HUES48 (cell line): ENCODE measurements at regions not wholly inside any gene's neighbourhood (a gene's known extent, or its start where the extent isn't known, plus 50 kb on each side); places are given as distances from the start of the nearest gene placed in this dataset.

Experiments used
- H3K27ac ChIP-seq: one replicate; pipeline ENCODE4 v1.7.0; 2013; ENCODE audit warnings: low read depth, low read length, inconsistent platforms
- H3K27me3 ChIP-seq: 2 replicates; pipeline ENCODE4 v1.6.1; 2013; ENCODE audit warnings: mild to moderate bottlenecking, low read length; ENCODE audit not compliant: control insufficient read depth, insufficient read depth
- H3K36me3 ChIP-seq: 2 replicates; pipeline ENCODE4 v1.6.1; 2013; ENCODE audit warnings: low read length; ENCODE audit not compliant: control insufficient read depth, insufficient read depth
- H3K4me1 ChIP-seq: 2 replicates; pipeline ENCODE4 v1.6.1; 2013; ENCODE audit warnings: mild to moderate bottlenecking, low read length; ENCODE audit not compliant: control insufficient read depth, insufficient read depth
- H3K4me3 ChIP-seq: 2 replicates; pipeline ENCODE4 v1.5.1; 2013; ENCODE audit warnings: mild to moderate bottlenecking, low read depth, low read length
- H3K9ac ChIP-seq: 2 replicates; pipeline ENCODE4 v1.6.1; 2013; ENCODE audit warnings: mild to moderate bottlenecking, low read depth, low read length, moderate library complexity
- H3K9me3 ChIP-seq: 2 replicates; pipeline ENCODE4 v1.6.1; 2013; ENCODE audit warnings: low read length; ENCODE audit not compliant: control insufficient read depth, insufficient read depth

DNA sequence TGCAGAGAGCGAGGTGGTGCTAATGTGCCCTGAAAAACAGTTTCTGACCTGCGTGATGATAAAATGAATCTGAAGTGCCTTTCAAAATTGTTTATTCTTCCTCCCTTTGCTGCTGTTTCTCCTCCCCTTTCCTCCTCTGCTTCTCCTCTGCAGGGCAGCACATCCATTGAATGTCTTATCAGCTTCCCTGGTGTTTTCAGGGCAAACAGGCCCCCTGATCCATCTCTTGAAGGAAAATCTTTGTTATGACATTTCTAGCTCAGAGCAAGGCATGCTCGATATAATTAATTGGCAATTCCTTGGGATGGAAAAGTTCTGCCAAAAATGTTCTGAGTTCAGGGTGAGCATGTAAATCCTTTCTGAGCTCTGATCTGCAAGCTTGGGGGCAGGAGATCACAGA is 364.2 kb upstream of the ZNF32 start:
- no peak overlapping the region for H3K4me3 ChIP-seq
- H3K36me3 ChIP-seq: no peaks in the 10 kb centered on the region
- no peaks in the 10 kb centered on the region for H3K4me1 ChIP-seq
- no peak overlapping the region for H3K27ac ChIP-seq
- no peaks in the 10 kb centered on the region for H3K9me3 ChIP-seq
- no peak overlapping the region for H3K9ac ChIP-seq
- no peaks in the 10 kb centered on the region for H3K27me3 ChIP-seq

GRCh38 chr10:44011603-44011981 is 362.9 kb upstream of the ZNF32 start:
- Histone ChIP-seq H3K4me3 (no peak overlapping the region), H3K36me3 (no peaks in the 10 kb centered on the region), H3K27me3 (no peaks in the 10 kb centered on the region), H3K9ac (no peak overlapping the region), H3K4me1 (no peaks in the 10 kb centered on the region), H3K9me3 (no peaks in the 10 kb centered on the region), H3K27ac (no peak overlapping the region)

GRCh38 chr10:44010873-44011602 is 362.4 kb upstream of the ZNF32 start:
- Histone ChIP-seq H3K9ac (no peak overlapping the region), H3K36me3 (no peaks in the 10 kb centered on the region), H3K27ac (no peak overlapping the region), H3K4me1 (no peaks in the 10 kb centered on the region), H3K4me3 (no peak overlapping the region), H3K9me3 (no peaks in the 10 kb centered on the region), H3K27me3 (no peaks in the 10 kb centered on the region)

DNA sequence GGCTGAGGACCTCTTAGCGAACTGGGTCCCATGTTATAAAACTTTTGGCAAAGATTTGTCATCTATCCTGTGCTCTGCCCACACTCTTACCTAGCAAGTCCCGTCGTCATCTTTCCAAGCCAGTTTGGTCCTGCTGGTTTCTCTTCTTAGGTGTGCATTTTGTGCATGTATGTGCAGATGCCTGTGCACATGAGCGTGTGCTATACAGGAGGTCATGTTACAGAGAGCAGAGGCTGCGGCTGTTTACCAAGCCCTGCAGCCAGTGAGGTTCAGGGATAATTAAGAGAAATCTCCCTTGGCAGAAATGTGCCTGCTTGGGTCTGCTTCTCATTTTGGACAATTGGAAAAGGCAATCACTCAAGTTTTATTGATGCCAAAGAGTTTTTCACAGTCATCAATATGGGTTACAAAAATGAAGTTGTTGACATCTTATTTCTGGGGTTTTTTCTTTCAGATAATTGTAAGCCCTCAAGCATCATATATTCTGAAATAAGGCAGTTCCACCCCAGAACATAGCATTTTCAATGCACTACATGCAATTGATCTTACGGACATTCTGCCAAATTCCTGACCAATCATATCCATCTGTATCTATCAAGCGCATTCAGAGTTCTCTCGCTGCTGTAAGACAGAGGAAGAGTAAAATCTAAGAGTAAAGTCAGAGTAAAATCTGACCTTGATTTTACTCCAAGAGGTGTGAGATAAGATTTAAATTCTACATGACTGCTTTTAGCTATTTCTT is 361.4 kb upstream of the ZNF32 start:
- Histone ChIP-seq H3K27me3 (no peaks in the 10 kb centered on the region), H3K4me3 (no peak overlapping the region), H3K9me3 (no peaks in the 10 kb centered on the region), H3K36me3 (no peaks in the 10 kb centered on the region), H3K4me1 (no peaks in the 10 kb centered on the region), H3K27ac (no peak overlapping the region), H3K9ac (no peak overlapping the region)

DNA sequence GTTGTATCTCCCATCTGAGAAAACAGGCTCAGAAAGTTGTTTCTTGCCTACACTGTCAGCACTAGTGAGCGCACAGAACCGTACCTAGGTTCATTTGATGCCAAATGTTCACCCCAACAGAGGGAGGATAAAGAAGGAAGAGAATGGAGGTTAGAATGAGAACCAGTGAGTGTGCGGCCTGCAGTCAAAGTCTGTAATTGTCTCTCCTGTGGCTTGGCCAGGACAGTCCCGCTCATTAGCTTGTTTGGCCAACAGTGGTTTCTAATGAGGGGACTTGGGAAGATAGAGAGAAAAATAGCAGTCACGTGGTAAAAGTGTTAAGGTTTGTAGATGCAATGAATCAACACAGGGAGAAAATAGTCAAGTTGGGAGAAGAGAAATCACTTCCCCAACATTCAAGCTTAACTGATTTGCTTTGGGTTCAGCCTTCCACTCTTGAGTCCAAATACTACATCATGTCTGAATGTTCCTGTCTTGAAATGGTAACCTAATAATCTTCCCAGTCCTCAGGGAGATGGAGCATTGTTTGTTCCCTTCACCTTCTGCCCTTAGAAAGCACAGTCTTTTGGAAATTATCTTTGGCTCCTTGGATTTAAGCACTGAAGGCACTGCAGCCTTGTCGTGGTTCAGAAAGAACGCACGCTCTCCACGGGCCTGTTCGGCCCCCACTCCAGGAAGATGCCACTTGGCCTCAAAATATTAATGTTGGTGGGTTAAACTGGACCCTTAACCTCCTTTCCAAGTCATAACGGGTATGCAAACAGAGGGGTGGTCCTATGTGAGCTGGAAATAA is 360.4 kb upstream of the ZNF32 start:
- H3K27me3 ChIP-seq: no peaks in the 10 kb centered on the region
- H3K4me1 ChIP-seq: no peaks in the 10 kb centered on the region
- no peak overlapping the region for H3K4me3 ChIP-seq
- H3K9ac ChIP-seq: no peak overlapping the region
- no peaks in the 10 kb centered on the region for H3K9me3 ChIP-seq
- H3K36me3 ChIP-seq: no peaks in the 10 kb centered on the region
- no peak overlapping the region for H3K27ac ChIP-seq

DNA sequence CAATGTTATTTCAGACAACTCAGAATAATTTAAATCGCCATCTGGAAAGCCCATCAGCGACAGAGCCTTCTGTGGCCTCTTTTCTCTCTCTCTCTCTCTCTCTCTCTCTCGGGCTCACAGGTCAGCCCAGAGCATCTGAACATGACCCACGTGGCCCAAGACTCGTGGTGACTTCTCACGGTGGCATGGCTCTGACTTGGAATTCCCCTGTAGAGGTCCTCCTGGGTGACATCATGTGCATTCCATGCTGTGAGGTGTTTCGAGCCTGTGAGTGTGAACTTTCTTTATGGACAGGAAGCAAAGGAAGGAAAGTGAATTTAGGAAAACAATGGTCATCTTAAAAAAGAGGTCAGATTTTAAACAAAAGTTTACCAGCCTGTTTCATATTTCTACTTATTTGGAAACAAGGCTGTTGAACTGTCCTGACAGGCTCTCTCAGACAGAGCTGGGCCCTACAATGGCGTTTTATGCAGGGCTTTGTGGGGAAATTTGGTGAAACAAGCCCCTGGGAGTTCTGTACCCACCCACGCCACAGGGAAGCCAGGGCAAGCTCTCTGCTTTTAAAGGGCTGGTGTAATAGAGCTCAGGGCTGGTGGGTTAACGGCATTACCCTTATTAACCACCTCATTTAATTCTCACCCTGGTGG is 359.7 kb upstream of the ZNF32 start:
- H3K36me3 ChIP-seq: no peaks in the 10 kb centered on the region
- H3K27me3 ChIP-seq: no peaks in the 10 kb centered on the region
- H3K4me1 ChIP-seq: no peaks in the 10 kb centered on the region
- no peak overlapping the region for H3K4me3 ChIP-seq
- H3K9me3 ChIP-seq: no peaks in the 10 kb centered on the region
- H3K9ac ChIP-seq: no peak overlapping the region
- no peak overlapping the region for H3K27ac ChIP-seq

- Histone ChIP-seq H3K9ac (no peak overlapping the region), H3K27me3 (no peaks in the 10 kb centered on the region), H3K27ac (no peak overlapping the region), H3K4me1 (no peaks in the 10 kb centered on the region), H3K9me3 (no peaks in the 10 kb centered on the region), H3K4me3 (no peak overlapping the region), H3K36me3 (no peaks in the 10 kb centered on the region)
Measured at GRCh38 chr10:44006771-44007170, 358.1 kb upstream of the ZNF32 start.

GRCh38 chr10:44005788-44006099 is 357.1 kb upstream of the ZNF32 start:
- no peaks in the 10 kb centered on the region for H3K4me1 ChIP-seq
- H3K4me3 ChIP-seq: no peak overlapping the region
- H3K27ac ChIP-seq: no peak overlapping the region
- H3K9ac ChIP-seq: no peak overlapping the region
- no peaks in the 10 kb centered on the region for H3K36me3 ChIP-seq
- no peaks in the 10 kb centered on the region for H3K27me3 ChIP-seq
- H3K9me3 ChIP-seq: no peaks in the 10 kb centered on the region

DNA sequence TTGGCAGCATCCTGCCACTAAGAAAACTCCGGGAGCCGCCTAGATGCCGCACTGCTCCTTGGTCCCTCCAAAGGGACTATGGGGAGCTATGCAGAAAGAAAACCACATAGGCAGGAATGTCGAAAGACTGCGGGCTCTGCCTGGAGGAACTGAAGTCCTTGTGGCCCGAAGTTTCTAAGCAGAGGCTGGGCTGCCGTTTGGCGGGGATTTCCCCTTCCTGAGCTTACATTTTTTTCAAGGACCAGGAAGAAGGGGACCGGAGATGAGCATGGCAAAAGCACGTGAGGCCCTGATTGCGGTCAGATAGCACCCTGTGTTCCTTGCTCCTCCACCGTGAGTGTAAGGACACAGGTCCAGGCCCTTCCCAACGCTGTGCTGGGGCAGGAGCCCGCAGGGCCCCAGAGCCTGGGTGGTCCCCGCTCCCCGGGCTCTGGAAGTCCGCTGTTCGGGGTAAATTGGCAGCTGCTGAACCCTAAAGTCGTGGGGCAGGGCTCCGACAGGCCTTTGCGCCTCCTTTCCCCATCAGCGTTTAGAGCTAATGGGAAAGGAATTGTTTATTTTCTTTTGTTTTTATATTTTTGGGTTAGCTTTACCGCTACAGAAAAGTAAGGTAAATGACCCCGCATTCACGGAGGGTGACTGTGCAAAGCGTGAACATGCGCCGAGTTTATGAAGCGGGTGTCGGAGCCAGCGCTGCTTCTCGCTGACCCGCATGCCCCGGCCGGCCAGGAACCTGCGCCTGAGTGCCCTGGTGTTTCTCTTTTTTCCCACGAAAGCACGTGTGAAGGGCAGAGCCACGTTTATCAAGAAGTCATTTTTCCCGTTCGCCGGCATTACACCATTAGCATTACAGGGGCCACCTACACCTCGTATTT is 356.5 kb upstream of the ZNF32 start:
- Histone ChIP-seq H3K4me3 (no peak overlapping the region), H3K27ac (no peak overlapping the region), H3K36me3 (no peaks in the 10 kb centered on the region), H3K9ac (no peak overlapping the region), H3K9me3 (no peaks in the 10 kb centered on the region), H3K27me3 (no peaks in the 10 kb centered on the region), H3K4me1 (no peaks in the 10 kb centered on the region)

GRCh38 chr10:43998021-43998809 is 349.5 kb upstream of the ZNF32 start:
- Histone ChIP-seq H3K4me3 (no peak overlapping the region), H3K9ac (no peak overlapping the region), H3K9me3 (peaks cover 21% of the 10 kb centered on the region), H3K36me3 (no peaks in the 10 kb centered on the region), H3K4me1 (no peaks in the 10 kb centered on the region), H3K27ac (no peak overlapping the region), H3K27me3 (no peaks in the 10 kb centered on the region)
